PC-9 (cell line): ENCODE measurements at regions not wholly inside any gene's neighbourhood (a gene's known extent, or its start where the extent isn't known, plus 50 kb on each side); places are given as distances from the start of the nearest gene placed in this dataset.
"Not testable (repeated sequence)": the region's sequence is repeated elsewhere in the genome, so short reads cannot be mapped to it uniquely, and the experiment has no call there.

Experiments
- BruUV-seq: library from RNA; stranded (reverse); fragments of 400-500 nt; replicated peaks from 2 replicates; lab custom pipeline; 2021; lab: Mats Ljungman, UMichigan
- CTCF ChIA-PET: fragments of 300-600 bp; sonication (Branson Sonifier 250); formaldehyde crosslinking; loops from one replicate; lab custom pipeline; 2022; ENCODE audit warnings: antibody characterized with exemption; lab: Charles Lee
- POLR2A ChIA-PET: fragments of 300-600 bp; sonication (Branson Sonifier 250); formaldehyde crosslinking; loops from one replicate; lab custom pipeline; 2022; ENCODE audit warnings: antibody characterized with exemption; ENCODE audit not compliant: unreplicated experiment; lab: Charles Lee
- DNase-seq, 2 experiments: peaks; one replicate each; pipeline versions ENCODE4 v3.0.0 to v3.0.0-alpha.2; 2015 to 2022; ENCODE audit warnings: mixed read lengths in 1 of 2
- H2AFZ ChIP-seq: fragments of 200-600 bp; sonication (generic); 2 replicates; pipeline ENCODE4 v1.8.1; 2017; ENCODE audit warnings: antibody characterized with exemption
- H3F3A ChIP-seq: fragments of 200-600 bp; sonication (generic); 2 replicates; pipeline ENCODE4 v1.8.1; 2017; ENCODE audit warnings: antibody characterized with exemption, mild to moderate bottlenecking, low read depth; ENCODE audit not compliant: insufficient read depth
- H3K27ac ChIP-seq: fragments of 200-600 bp; sonication (generic); 2 replicates; pipeline ENCODE4 v1.6.1; 2016; ENCODE audit warnings: mixed run types
- H3K27me3 ChIP-seq: fragments of 200-600 bp; sonication (generic); 2 replicates; pipeline ENCODE4 v1.6.1; 2016; ENCODE audit warnings: low read depth, mixed run types; ENCODE audit not compliant: insufficient read depth
- H3K36me3 ChIP-seq: fragments of 200-600 bp; sonication (generic); 2 replicates; pipeline ENCODE4 v1.6.1; 2016; ENCODE audit warnings: low read depth, mixed run types
- H3K4me1 ChIP-seq: fragments of 200-600 bp; sonication (generic); replicated peaks from 2 replicates; pipeline ENCODE4 v1.6.1; 2016; ENCODE audit warnings: mixed run types; ENCODE audit not compliant: insufficient read depth
- H3K4me2 ChIP-seq: fragments of 200-600 bp; sonication (generic); 2 replicates; pipeline ENCODE4 v1.6.1; 2017; ENCODE audit warnings: mixed run types
- H3K4me3 ChIP-seq: fragments of 200-600 bp; sonication (generic); 2 replicates; pipeline ENCODE4 v1.6.1; 2016; ENCODE audit warnings: mixed run types
- H3K79me2 ChIP-seq: fragments of 200-600 bp; sonication (generic); 2 replicates; pipeline ENCODE4 v1.6.1; 2017; ENCODE audit warnings: low read depth, mixed run types
- H3K9me2 ChIP-seq: fragments of 200-600 bp; sonication (generic); 2 replicates; pipeline ENCODE4 v1.8.1; 2017; ENCODE audit warnings: mild to moderate bottlenecking; ENCODE audit not compliant: insufficient read depth
- H3K9me3 ChIP-seq: fragments of 200-600 bp; sonication (generic); 2 replicates; pipeline ENCODE4 v1.8.1; 2016; ENCODE audit warnings: low read depth; ENCODE audit not compliant: insufficient read depth
- H4K20me1 ChIP-seq: fragments of 200-600 bp; sonication (generic); 2 replicates; pipeline ENCODE4 v1.8.1; 2017; ENCODE audit not compliant: insufficient read depth
- CTCF ChIP-seq: fragments of 200-600 bp; sonication (generic); conservative IDR thresholded peaks from 2 replicates; pipeline ENCODE4 v1.6.1; 2017; ENCODE audit warnings: mixed run types, antibody characterized with exemption, mild to moderate bottlenecking, moderate library complexity
- EZH2 ChIP-seq: fragments of 200-600 bp; sonication (generic); IDR thresholded peaks from 2 replicates; pipeline ENCODE4 v1.8.0; 2017; ENCODE audit warnings: antibody characterized with exemption, low read depth
- intact Hi-C: fragments of 100-400 bp; cut with micrococcal nuclease; formaldehyde crosslinking; loops from one replicate; pipeline ENCODE4 v1.10.0; 2022; ENCODE audit not compliant: unreplicated experiment

GRCh38 chr14:50030036-50030435 is 86.3 kb downstream of the VCPKMT start:
- intact Hi-C loops, result no loop called here
- POLR2A ChIA-PET, result no interaction called here
- CTCF ChIA-PET, result no interaction called here

GRCh38 chr14:50030911-50031310 is 85.5 kb downstream of the VCPKMT start:
- CTCF ChIA-PET, H3F3A ChIP-seq, H2AFZ ChIP-seq, BruUV-seq, H3K9me3 ChIP-seq, H3K4me3 ChIP-seq, intact Hi-C loops, H3K79me2 ChIP-seq, H3K27me3 ChIP-seq, H3K27ac ChIP-seq, H3K9me2 ChIP-seq, H3K4me2 ChIP-seq, DNase-seq, H4K20me1 ChIP-seq, POLR2A ChIA-PET: not testable (repeated sequence)
- Histone ChIP-seq H3K36me3 (peaks cover 13% of the 10 kb centered on the region; the same call in 1 of the 2 replicates), H3K4me1 (peaks cover 18% of the 10 kb centered on the region)

More at GRCh38 chr14:50030036-50030435, 86.3 kb downstream of the VCPKMT start:
- 0 out of 2 replicates have a peak, but pooled peaks cover 3% of the 10 kb centered on the region for H3F3A ChIP-seq
- DNase-seq, result no peak
- peaks cover 11% of the 10 kb centered on the region for H3K4me1 ChIP-seq
- no peaks in the 10 kb centered on the region for H3K79me2 ChIP-seq
- peaks cover 13% of the 10 kb centered on the region; the same call in 1 of the 2 replicates for H3K36me3 ChIP-seq
- no peaks in the 10 kb centered on the region for H3K9me2 ChIP-seq
- H3K27me3 ChIP-seq, result no peaks in the 10 kb centered on the region
- no peaks in the 10 kb centered on the region for H4K20me1 ChIP-seq
- no peak overlapping the region for H3K27ac ChIP-seq
- H3K4me2 ChIP-seq, result no peak overlapping the region
- no peak overlapping the region for H2AFZ ChIP-seq
- peaks cover 13% of the 10 kb centered on the region for H3K9me3 ChIP-seq
- no TSS peak for BruUV-seq
- TF ChIP-seq EZH2, result no peak
- no peak for TF ChIP-seq CTCF
- H3K4me3 ChIP-seq, result no peak overlapping the region

GRCh38 chr14:50031602-50032313 is 84.6 kb downstream of the VCPKMT start:
- H3K4me2 ChIP-seq, result no peak overlapping the region
- no peaks in the 10 kb centered on the region for H4K20me1 ChIP-seq
- intact Hi-C loops, result no loop called here
- peaks cover 11% of the 10 kb centered on the region; the same call in 1 of the 2 replicates for H3F3A ChIP-seq
- H3K27me3 ChIP-seq, result no peaks in the 10 kb centered on the region
- no peaks in the 10 kb centered on the region for H3K79me2 ChIP-seq
- H3K4me3 ChIP-seq, result no peak overlapping the region
- no peak overlapping the region for H3K27ac ChIP-seq
- TF ChIP-seq EZH2, result no peak
- no TSS peak for BruUV-seq
- ChIA-PET CTCF (no interaction called here), POLR2A (no interaction called here)
- H3K36me3 ChIP-seq, result peaks cover 10% of the 10 kb centered on the region; the same call in 1 of the 2 replicates
- no peak for DNase-seq
- H3K4me1 ChIP-seq, result peaks cover 22% of the 10 kb centered on the region
- no peak overlapping the region for H2AFZ ChIP-seq
- peaks cover 4% of the 10 kb centered on the region; the same call in 1 of the 2 replicates for H3K9me3 ChIP-seq
- no peaks in the 10 kb centered on the region for H3K9me2 ChIP-seq

GRCh38 chr14:50032462-50033167 is 83.8 kb downstream of the VCPKMT start:
- not testable (repeated sequence) for H3K27ac ChIP-seq

More at GRCh38 chr14:50032462-50033167, 83.8 kb downstream of the VCPKMT start:
- H4K20me1 ChIP-seq, H3K9me2 ChIP-seq, CTCF ChIA-PET, H3K4me3 ChIP-seq, H3K79me2 ChIP-seq, DNase-seq, H2AFZ ChIP-seq, POLR2A ChIA-PET, H3K9me3 ChIP-seq, H3K4me2 ChIP-seq, BruUV-seq, intact Hi-C loops, H3K27me3 ChIP-seq, H3K36me3 ChIP-seq: not testable (repeated sequence)
- H3K4me1 ChIP-seq, result peaks cover 22% of the 10 kb centered on the region
- H3F3A ChIP-seq, result peaks cover 11% of the 10 kb centered on the region; the same call in 1 of the 2 replicates
